ENCODE measurements at regions not wholly inside any gene's neighbourhood (a gene's known extent, or its start where the extent isn't known, plus 50 kb on each side); places are given as distances from the start of the nearest gene placed in this dataset.

DNA sequence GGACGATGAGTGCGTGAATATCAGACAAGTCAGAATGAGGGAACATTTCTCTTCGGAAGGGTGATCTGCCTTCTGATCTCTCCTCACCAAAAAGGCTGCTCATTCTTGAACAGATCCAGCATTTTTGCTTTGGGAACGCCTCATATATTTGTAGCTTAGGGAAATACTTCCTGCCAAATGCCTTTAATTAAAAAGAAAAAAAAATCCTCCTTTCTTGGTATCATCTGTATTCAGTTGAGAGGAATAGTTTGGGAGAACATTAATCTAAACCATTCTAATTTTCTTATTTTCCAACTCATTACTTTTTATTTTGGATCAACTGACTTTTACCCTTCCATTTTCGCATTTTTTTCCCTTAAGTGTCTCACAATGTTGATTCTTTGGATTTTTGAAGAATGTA lies 163.4 kb downstream of the SNX18 start:
- Histone ChIP-seq H3K36me3 (ENCODE audit: control insufficient read depth in 1 of 2, insufficient read depth in 2 of 2, low read length in 2 of 2) (no peaks in the 10 kb centered on the region), H2AFZ (ENCODE audit: low read depth, low read length, poor library complexity, severe bottlenecking) (no peak overlapping the region), H4K20me1 (ENCODE audit: insufficient read depth) (no peaks in the 10 kb centered on the region), H3K27ac (ENCODE audit: low read depth, low read length) (no peak overlapping the region), H3K4me2 (ENCODE audit: low read length) (no peak overlapping the region), H3K4me3 (replicated peaks in 1 of 2; ENCODE audit: low read depth in 1 of 2, low read length in 2 of 2) (no peak overlapping the region), H3K4me1 (ENCODE audit: control insufficient read depth in 1 of 2, insufficient read depth in 2 of 2, low read length in 2 of 2) (no peaks in the 10 kb centered on the region), H3K9me3 (ENCODE audit: control insufficient read depth in 1 of 2, insufficient read depth in 1 of 2, low read depth in 1 of 2, low read length in 2 of 2) (no peaks in the 10 kb centered on the region), H3K9ac (ENCODE audit: low read length) (no peak overlapping the region), H3K9me2 (ENCODE audit: insufficient read depth) (no peaks in the 10 kb centered on the region; the same call in 1 of the 2 replicates), H3K27me3 (ENCODE audit: insufficient read depth, low read length) (peaks cover 5% of the 10 kb centered on the region; the same call in 1 of the 2 replicates), H3K79me2 (ENCODE audit: insufficient read depth, low read length) (no peaks in the 10 kb centered on the region)
- BruUV-seq (replicated peaks), result no TSS peak
- ChIA-PET POLR2A (no interaction called here), CTCF (no interaction called here), RAD21 (ENCODE audit: low non-redundant PET in 1 of 2, low total read pairs in 2 of 2, uncharacterized antibody in 2 of 2, unreplicated experiment in 2 of 2) (no interaction called here)
- ATAC-seq (no peak), DNase-seq (ENCODE audit: low read depth, low spot score) (no peak)
- intact Hi-C loops (cut with micrococcal nuclease), result no loop called here
- TF ChIP-seq EGR1 (IDR thresholded peaks at IDR 0.05; ENCODE audit: low read depth), result no peak
- TF ChIP-seq ZNF274 (IDR thresholded peaks at IDR 0.05; ENCODE audit: low read depth, low read length), result no peak
- no peak for TF ChIP-seq YY1 (IDR thresholded peaks at IDR 0.05; ENCODE audit: extremely low read depth, insufficient replicate concordance, low read depth, low read length)
- no peak for TF ChIP-seq JUND (IDR thresholded peaks at IDR 0.05)
- no peak for TF ChIP-seq ELF1 (IDR thresholded peaks at IDR 0.05; ENCODE audit: borderline replicate concordance, low read depth)
- TF ChIP-seq RAD21 (IDR thresholded peaks at IDR 0.05; ENCODE audit: low read depth), result no peak
- TF ChIP-seq SRF (IDR thresholded peaks at IDR 0.05; ENCODE audit: low read depth), result no peak
- TF ChIP-seq, protein P1, sequence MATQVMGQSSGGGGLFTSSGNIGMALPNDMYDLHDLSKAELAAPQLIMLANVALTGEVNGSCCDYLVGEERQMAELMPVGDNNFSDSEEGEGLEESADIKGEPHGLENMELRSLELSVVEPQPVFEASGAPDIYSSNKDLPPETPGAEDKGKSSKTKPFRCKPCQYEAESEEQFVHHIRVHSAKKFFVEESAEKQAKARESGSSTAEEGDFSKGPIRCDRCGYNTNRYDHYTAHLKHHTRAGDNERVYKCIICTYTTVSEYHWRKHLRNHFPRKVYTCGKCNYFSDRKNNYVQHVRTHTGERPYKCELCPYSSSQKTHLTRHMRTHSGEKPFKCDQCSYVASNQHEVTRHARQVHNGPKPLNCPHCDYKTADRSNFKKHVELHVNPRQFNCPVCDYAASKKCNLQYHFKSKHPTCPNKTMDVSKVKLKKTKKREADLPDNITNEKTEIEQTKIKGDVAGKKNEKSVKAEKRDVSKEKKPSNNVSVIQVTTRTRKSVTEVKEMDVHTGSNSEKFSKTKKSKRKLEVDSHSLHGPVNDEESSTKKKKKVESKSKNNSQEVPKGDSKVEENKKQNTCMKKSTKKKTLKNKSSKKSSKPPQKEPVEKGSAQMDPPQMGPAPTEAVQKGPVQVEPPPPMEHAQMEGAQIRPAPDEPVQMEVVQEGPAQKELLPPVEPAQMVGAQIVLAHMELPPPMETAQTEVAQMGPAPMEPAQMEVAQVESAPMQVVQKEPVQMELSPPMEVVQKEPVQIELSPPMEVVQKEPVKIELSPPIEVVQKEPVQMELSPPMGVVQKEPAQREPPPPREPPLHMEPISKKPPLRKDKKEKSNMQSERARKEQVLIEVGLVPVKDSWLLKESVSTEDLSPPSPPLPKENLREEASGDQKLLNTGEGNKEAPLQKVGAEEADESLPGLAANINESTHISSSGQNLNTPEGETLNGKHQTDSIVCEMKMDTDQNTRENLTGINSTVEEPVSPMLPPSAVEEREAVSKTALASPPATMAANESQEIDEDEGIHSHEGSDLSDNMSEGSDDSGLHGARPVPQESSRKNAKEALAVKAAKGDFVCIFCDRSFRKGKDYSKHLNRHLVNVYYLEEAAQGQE (IDR thresholded peaks at IDR 0.05; ENCODE audit: low read depth), result no peak
- TF ChIP-seq EZH2phosphoT487 (IDR thresholded peaks at IDR 0.05; ENCODE audit: borderline replicate concordance), result no peak
- TF ChIP-seq POLR2AphosphoS5 (IDR thresholded peaks at IDR 0.05; ENCODE audit: low read depth, low read length), result no peak
- no peak for TF ChIP-seq EZH2 (IDR thresholded peaks at IDR 0.05)
- TF ChIP-seq, protein P2, sequence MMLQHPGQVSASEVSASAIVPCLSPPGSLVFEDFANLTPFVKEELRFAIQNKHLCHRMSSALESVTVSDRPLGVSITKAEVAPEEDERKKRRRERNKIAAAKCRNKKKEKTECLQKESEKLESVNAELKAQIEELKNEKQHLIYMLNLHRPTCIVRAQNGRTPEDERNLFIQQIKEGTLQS (IDR thresholded peaks at IDR 0.05), result no peak
- no peak for TF ChIP-seq CBX3 (IDR thresholded peaks at IDR 0.05; ENCODE audit: low read depth)
- no peak for TF ChIP-seq SP1 (IDR thresholded peaks at IDR 0.05; ENCODE audit: low read depth)
- TF ChIP-seq SIN3A (IDR thresholded peaks at IDR 0.05; ENCODE audit: low read depth), result no peak
- no peak for TF ChIP-seq CEBPB (IDR thresholded peaks at IDR 0.05; ENCODE audit: low read depth)
- no peak for TF ChIP-seq POLR2A (IDR thresholded peaks at IDR 0.05; ENCODE audit: borderline replicate concordance, extremely low read depth, insufficient read depth, insufficient read length)
- TF ChIP-seq TCF7L2 (IDR thresholded peaks at IDR 0.05; ENCODE audit: borderline replicate concordance, extremely low read depth, insufficient read depth, insufficient read length), result no peak
- TF ChIP-seq, protein P3, sequence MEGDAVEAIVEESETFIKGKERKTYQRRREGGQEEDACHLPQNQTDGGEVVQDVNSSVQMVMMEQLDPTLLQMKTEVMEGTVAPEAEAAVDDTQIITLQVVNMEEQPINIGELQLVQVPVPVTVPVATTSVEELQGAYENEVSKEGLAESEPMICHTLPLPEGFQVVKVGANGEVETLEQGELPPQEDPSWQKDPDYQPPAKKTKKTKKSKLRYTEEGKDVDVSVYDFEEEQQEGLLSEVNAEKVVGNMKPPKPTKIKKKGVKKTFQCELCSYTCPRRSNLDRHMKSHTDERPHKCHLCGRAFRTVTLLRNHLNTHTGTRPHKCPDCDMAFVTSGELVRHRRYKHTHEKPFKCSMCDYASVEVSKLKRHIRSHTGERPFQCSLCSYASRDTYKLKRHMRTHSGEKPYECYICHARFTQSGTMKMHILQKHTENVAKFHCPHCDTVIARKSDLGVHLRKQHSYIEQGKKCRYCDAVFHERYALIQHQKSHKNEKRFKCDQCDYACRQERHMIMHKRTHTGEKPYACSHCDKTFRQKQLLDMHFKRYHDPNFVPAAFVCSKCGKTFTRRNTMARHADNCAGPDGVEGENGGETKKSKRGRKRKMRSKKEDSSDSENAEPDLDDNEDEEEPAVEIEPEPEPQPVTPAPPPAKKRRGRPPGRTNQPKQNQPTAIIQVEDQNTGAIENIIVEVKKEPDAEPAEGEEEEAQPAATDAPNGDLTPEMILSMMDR (IDR thresholded peaks at IDR 0.05 in 2 of 3, conservative IDR thresholded peaks at IDR 0.05 in 1 of 3; ENCODE audit: borderline replicate concordance in 1 of 3, insufficient read depth in 1 of 3, low read depth in 2 of 3, low read length in 2 of 3), result no peak

Measured in HCT116 (cell line).